ENCODE measurements at regions not wholly inside any gene's neighbourhood (a gene's known extent, or its start where the extent isn't known, plus 50 kb on each side); places are given as distances from the start of the nearest gene placed in this dataset.

DNA sequence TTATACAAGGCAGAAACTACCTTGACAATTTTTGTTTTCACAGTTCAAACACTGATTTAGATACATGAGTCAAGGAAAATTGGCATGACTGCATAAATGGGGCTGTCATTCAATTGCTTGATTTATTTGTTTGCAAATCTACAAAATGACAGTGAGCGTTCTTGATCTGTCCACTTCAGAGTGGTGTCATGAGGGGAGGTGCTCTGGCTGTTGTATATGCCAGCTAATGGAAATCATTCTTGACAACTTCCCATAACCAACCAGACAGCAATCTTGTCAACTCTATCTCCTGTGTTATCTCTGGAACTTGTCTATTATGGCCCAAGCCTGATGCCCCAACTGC, 120.6 kb upstream of the UGP2 start:
- no peaks in the 10 kb centered on the region for H3K36me3 ChIP-seq (replicated peaks in 1 of 2; ENCODE audit: control insufficient read depth in 1 of 2, insufficient read depth in 2 of 2, low read length in 1 of 2)
- ChIA-PET CTCF (no interaction called here), POLR2A (no interaction called here)
- H3K9ac ChIP-seq: no peak overlapping the region
- peak overlapping the region in 1 of 2 experiments; percentile 64; a peak in 2 of 4 replicates for H3K27ac ChIP-seq (ENCODE audit: low read depth in 2 of 2, low read length in 1 of 2)
- H3K4me1 ChIP-seq (ENCODE audit: control insufficient read depth in 1 of 2, insufficient read depth in 2 of 2, low read depth in 1 of 2, low read length in 1 of 2): peaks cover 8 to 9% of the 10 kb centered on the region in 2 experiments; a peak in 3 of 4 replicates
- H3K27me3 ChIP-seq (ENCODE audit: insufficient read depth): no peaks in the 10 kb centered on the region
- DNase-seq: peak; percentile 63
- 44% methylated on average over 1 of the region's 1 CpG for WGBS (ENCODE audit: low lambda C conversion rate)
- no peaks in the 10 kb centered on the region for H4K20me1 ChIP-seq (ENCODE audit: insufficient read depth)
- no peaks in the 10 kb centered on the region for H3F3A ChIP-seq (replicated peaks; ENCODE audit: insufficient read depth)
- H3K9me2 ChIP-seq: no peaks in the 10 kb centered on the region
- H3K9me3 ChIP-seq: no peaks in the 10 kb centered on the region
- no peak overlapping the region for H3K4me3 ChIP-seq (ENCODE audit: low read depth in 2 of 2, low read length in 1 of 2)
- H3K4me2 ChIP-seq: no peak overlapping the region
- no peaks in the 10 kb centered on the region for H3K79me2 ChIP-seq (ENCODE audit: insufficient read depth)
- no peak overlapping the region for H2AFZ ChIP-seq (ENCODE audit: low read depth)
- TF ChIP-seq EP300 (IDR thresholded peaks at IDR 0.05; ENCODE audit: borderline replicate concordance in 1 of 2, low read depth in 1 of 2, low read length in 1 of 2): peak in 1 of 2 experiments; percentile 89; a peak in 3 of 4 replicates
- no peak for TF ChIP-seq FOXM1 (IDR thresholded peaks at IDR 0.05; ENCODE audit: low read depth)
- TF ChIP-seq SMC3 (IDR thresholded peaks at IDR 0.05; ENCODE audit: low read depth, low read length): no peak
- no peak for TF ChIP-seq MXI1 (IDR thresholded peaks at IDR 0.05; ENCODE audit: low read depth, low read length)
- no peak for TF ChIP-seq NFIC (IDR thresholded peaks at IDR 0.05; ENCODE audit: borderline replicate concordance)
- TF ChIP-seq FOSL2 (IDR thresholded peaks at IDR 0.05; ENCODE audit: borderline replicate concordance, low read depth): no peak
- TF ChIP-seq, protein P1, sequence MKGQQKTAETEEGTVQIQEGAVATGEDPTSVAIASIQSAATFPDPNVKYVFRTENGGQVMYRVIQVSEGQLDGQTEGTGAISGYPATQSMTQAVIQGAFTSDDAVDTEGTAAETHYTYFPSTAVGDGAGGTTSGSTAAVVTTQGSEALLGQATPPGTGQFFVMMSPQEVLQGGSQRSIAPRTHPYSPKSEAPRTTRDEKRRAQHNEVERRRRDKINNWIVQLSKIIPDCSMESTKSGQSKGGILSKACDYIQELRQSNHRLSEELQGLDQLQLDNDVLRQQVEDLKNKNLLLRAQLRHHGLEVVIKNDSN (IDR thresholded peaks at IDR 0.05; ENCODE audit: borderline replicate concordance, low read depth): no peak
- TF ChIP-seq ELF1 (IDR thresholded peaks at IDR 0.05): no peak
- no peak for TF ChIP-seq POLR2AphosphoS5 (IDR thresholded peaks at IDR 0.05; ENCODE audit: low read depth, low read length)
- peak; percentile 79 for TF ChIP-seq TCF12 (IDR thresholded peaks at IDR 0.05)
- TF ChIP-seq, protein P2, sequence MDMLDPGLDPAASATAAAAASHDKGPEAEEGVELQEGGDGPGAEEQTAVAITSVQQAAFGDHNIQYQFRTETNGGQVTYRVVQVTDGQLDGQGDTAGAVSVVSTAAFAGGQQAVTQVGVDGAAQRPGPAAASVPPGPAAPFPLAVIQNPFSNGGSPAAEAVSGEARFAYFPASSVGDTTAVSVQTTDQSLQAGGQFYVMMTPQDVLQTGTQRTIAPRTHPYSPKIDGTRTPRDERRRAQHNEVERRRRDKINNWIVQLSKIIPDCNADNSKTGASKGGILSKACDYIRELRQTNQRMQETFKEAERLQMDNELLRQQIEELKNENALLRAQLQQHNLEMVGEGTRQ (IDR thresholded peaks at IDR 0.05; ENCODE audit: borderline replicate concordance, low read depth, low read length): no peak
- TF ChIP-seq, protein P3, sequence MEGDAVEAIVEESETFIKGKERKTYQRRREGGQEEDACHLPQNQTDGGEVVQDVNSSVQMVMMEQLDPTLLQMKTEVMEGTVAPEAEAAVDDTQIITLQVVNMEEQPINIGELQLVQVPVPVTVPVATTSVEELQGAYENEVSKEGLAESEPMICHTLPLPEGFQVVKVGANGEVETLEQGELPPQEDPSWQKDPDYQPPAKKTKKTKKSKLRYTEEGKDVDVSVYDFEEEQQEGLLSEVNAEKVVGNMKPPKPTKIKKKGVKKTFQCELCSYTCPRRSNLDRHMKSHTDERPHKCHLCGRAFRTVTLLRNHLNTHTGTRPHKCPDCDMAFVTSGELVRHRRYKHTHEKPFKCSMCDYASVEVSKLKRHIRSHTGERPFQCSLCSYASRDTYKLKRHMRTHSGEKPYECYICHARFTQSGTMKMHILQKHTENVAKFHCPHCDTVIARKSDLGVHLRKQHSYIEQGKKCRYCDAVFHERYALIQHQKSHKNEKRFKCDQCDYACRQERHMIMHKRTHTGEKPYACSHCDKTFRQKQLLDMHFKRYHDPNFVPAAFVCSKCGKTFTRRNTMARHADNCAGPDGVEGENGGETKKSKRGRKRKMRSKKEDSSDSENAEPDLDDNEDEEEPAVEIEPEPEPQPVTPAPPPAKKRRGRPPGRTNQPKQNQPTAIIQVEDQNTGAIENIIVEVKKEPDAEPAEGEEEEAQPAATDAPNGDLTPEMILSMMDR (IDR thresholded peaks at IDR 0.05): no peak
- TF ChIP-seq, protein P4, sequence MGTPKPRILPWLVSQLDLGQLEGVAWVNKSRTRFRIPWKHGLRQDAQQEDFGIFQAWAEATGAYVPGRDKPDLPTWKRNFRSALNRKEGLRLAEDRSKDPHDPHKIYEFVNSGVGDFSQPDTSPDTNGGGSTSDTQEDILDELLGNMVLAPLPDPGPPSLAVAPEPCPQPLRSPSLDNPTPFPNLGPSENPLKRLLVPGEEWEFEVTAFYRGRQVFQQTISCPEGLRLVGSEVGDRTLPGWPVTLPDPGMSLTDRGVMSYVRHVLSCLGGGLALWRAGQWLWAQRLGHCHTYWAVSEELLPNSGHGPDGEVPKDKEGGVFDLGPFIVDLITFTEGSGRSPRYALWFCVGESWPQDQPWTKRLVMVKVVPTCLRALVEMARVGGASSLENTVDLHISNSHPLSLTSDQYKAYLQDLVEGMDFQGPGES (IDR thresholded peaks at IDR 0.05; ENCODE audit: low read depth, low read length): no peak
- TF ChIP-seq CHD2 (IDR thresholded peaks at IDR 0.05; ENCODE audit: low read length, partially characterized antibody): no peak
- no peak for TF ChIP-seq NRF1 (IDR thresholded peaks at IDR 0.05; ENCODE audit: low read depth, low read length)
- TF ChIP-seq GABPA (IDR thresholded peaks at IDR 0.05; ENCODE audit: low read depth): no peak
- TF ChIP-seq EZH2phosphoT487 (IDR thresholded peaks at IDR 0.05; ENCODE audit: borderline replicate concordance, low read depth): no peak
- no peak for TF ChIP-seq RCOR1 (IDR thresholded peaks at IDR 0.05; ENCODE audit: low read length)
- TF ChIP-seq, protein P5, sequence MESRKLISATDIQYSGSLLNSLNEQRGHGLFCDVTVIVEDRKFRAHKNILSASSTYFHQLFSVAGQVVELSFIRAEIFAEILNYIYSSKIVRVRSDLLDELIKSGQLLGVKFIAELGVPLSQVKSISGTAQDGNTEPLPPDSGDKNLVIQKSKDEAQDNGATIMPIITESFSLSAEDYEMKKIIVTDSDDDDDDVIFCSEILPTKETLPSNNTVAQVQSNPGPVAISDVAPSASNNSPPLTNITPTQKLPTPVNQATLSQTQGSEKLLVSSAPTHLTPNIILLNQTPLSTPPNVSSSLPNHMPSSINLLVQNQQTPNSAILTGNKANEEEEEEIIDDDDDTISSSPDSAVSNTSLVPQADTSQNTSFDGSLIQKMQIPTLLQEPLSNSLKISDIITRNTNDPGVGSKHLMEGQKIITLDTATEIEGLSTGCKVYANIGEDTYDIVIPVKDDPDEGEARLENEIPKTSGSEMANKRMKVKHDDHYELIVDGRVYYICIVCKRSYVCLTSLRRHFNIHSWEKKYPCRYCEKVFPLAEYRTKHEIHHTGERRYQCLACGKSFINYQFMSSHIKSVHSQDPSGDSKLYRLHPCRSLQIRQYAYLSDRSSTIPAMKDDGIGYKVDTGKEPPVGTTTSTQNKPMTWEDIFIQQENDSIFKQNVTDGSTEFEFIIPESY (IDR thresholded peaks at IDR 0.05; ENCODE audit: borderline replicate concordance, low read depth): no peak
- no peak for TF ChIP-seq RFX5 (IDR thresholded peaks at IDR 0.05; ENCODE audit: low read length)
- TF ChIP-seq TAF1 (IDR thresholded peaks at IDR 0.05; ENCODE audit: borderline replicate concordance, low read depth, low read length): no peak
- TF ChIP-seq, protein P6, sequence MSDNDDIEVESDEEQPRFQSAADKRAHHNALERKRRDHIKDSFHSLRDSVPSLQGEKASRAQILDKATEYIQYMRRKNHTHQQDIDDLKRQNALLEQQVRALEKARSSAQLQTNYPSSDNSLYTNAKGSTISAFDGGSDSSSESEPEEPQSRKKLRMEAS (IDR thresholded peaks at IDR 0.05; ENCODE audit: low read depth): no peak
- no peak for TF ChIP-seq FOXJ3 (CRISPR knock-in tag; IDR thresholded peaks at IDR 0.05)
- TF ChIP-seq SIN3A (IDR thresholded peaks at IDR 0.05; ENCODE audit: borderline replicate concordance, low read depth, low read length): no peak
- TF ChIP-seq, protein P7, sequence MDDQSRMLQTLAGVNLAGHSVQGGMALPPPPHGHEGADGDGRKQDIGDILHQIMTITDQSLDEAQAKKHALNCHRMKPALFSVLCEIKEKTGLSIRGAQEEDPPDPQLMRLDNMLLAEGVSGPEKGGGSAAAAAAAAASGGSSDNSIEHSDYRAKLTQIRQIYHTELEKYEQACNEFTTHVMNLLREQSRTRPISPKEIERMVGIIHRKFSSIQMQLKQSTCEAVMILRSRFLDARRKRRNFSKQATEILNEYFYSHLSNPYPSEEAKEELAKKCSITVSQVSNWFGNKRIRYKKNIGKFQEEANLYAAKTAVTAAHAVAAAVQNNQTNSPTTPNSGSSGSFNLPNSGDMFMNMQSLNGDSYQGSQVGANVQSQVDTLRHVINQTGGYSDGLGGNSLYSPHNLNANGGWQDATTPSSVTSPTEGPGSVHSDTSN (IDR thresholded peaks at IDR 0.05): peak; percentile 75
- no peak for TF ChIP-seq JUND (IDR thresholded peaks at IDR 0.05)

All from SK-N-SH (cell line).